A549 (cell line): ENCODE measurements at regions not wholly inside any gene's neighbourhood (a gene's known extent, or its start where the extent isn't known, plus 50 kb on each side); places are given as distances from the start of the nearest gene placed in this dataset.
A peak's percentile ranks its signal among the peaks of the same experiment; 100 is the strongest.

Source experiments
- ATAC-seq, 2 experiments: fragments of 200-7000 bp in 1 of 2; fragments of >200 bp in 1 of 2; cut with Nextera tagmentation in 1 of 2; cut with Tn5 transposase in 1 of 2; 3 replicates each; pipeline versions ENCODE4 v1.8.0 to v1.9.1; 2018 to 2020; ENCODE audit warnings: mild to moderate bottlenecking in 1 of 2, moderate library complexity in 1 of 2
- CTCF ChIA-PET: fragments of 300-600 bp; sonication (Branson Sonifier 250); formaldehyde crosslinking; extraction: SDS; loops from one replicate; lab custom pipeline; 2021; ENCODE audit warnings: antibody characterized with exemption, inconsistent platforms; lab: Yijun Ruan, JAX
- POLR2A ChIA-PET: fragments of 350-600 bp; formaldehyde crosslinking; extraction: SDS; loops from one replicate; lab custom pipeline; 2021; ENCODE audit warnings: antibody characterized with exemption, inconsistent platforms; lab: Yijun Ruan, JAX
- DNase-seq, 2 experiments: peaks; one replicate each; pipeline versions ENCODE4 v3.0.0 to v3.0.0-alpha.2; 2011 to 2016; ENCODE audit warnings: low read depth in 1 of 2, low spot score in 1 of 2
- FAIRE-seq: peaks from 2 replicates; lab custom pipeline; 2011; peaks lifted over from hg19 to GRCh38; lab: Jason Lieb, UNC
- H3K27ac ChIP-seq, 2 experiments: fragments of >200 bp; sonication (Bioruptor Twin); formaldehyde crosslinking; 3 replicates each; pipeline ENCODE4 v1.5.1; 2016 to 2017
- H3K4me1 ChIP-seq: fragments of >200 bp; sonication (Bioruptor Twin); formaldehyde crosslinking; 3 replicates; pipeline ENCODE4 v1.6.1; 2016
- H3K4me2 ChIP-seq: fragments of >200 bp; sonication (Bioruptor Twin); formaldehyde crosslinking; 3 replicates; pipeline ENCODE4 v1.6.1; 2016
- H3K4me3 ChIP-seq: fragments of >200 bp; sonication (Bioruptor Twin); formaldehyde crosslinking; 3 replicates; pipeline ENCODE4 v1.5.1; 2016
- H3K9me3 ChIP-seq: fragments of >200 bp; sonication (Bioruptor Twin); formaldehyde crosslinking; 3 replicates; pipeline ENCODE4 v1.6.1; 2016
- BCL3 ChIP-seq: fragments of >200 bp; sonication (Bioruptor Twin); formaldehyde crosslinking; IDR thresholded peaks from 3 replicates; pipeline ENCODE4 v1.6.1; 2016
- CBX8 ChIP-seq: fragments of 200-600 bp; sonication (generic); IDR thresholded peaks from 2 replicates; pipeline ENCODE4 v1.6.1; 2016
- CEBPB ChIP-seq, 2 experiments: fragments of >200 bp in 1 of 2; sonication (Bioruptor Twin) in 1 of 2; formaldehyde crosslinking in 1 of 2; IDR thresholded peaks; 2 replicates each; pipeline ENCODE4 v1.6.1; 2012 to 2016
- CHD2 ChIP-seq: fragments of 150-350 bp; IDR thresholded peaks from 2 replicates; pipeline ENCODE4 v1.6.1; 2014; ENCODE audit warnings: low read length; ENCODE audit not compliant: partially characterized antibody
- ESRRA ChIP-seq: fragments of 150-350 bp; IDR thresholded peaks from 2 replicates; pipeline ENCODE4 v1.6.1; 2014; ENCODE audit warnings: mild to moderate bottlenecking, low read length, borderline replicate concordance
- FOXS1 ChIP-seq: fragments of 250-450 bp; sonication (Bioruptor Pico); IDR thresholded peaks from 2 replicates; pipeline ENCODE4 v1.5.0; 2020; ENCODE audit warnings: mild to moderate bottlenecking, moderate library complexity
- HEYL ChIP-seq: fragments of 250-450 bp; sonication (Bioruptor Pico); IDR thresholded peaks from 2 replicates; pipeline ENCODE4 v1.8.0; 2021; ENCODE audit warnings: mild to moderate bottlenecking, moderate library complexity
- HOXB13 ChIP-seq: fragments of 250-450 bp; sonication (Bioruptor Pico); IDR thresholded peaks from 2 replicates; pipeline ENCODE4 v1.5.0; 2020; ENCODE audit warnings: low read depth, mild to moderate bottlenecking, moderate library complexity
- HOXB5 ChIP-seq: fragments of 250-450 bp; sonication (Bioruptor Pico); IDR thresholded peaks from 2 replicates; pipeline ENCODE4 v1.5.0; 2020; ENCODE audit warnings: mild to moderate bottlenecking, moderate library complexity
- MAFK ChIP-seq: fragments of 450-650 bp; IDR thresholded peaks from 2 replicates; pipeline ENCODE4 v1.6.1; 2014; ENCODE audit not compliant: partially characterized antibody
- MAZ ChIP-seq: fragments of 150-350 bp; IDR thresholded peaks from 2 replicates; pipeline ENCODE4 v1.6.1; 2014; ENCODE audit warnings: antibody characterized with exemption, low read depth, low read length, borderline replicate concordance
- MYC ChIP-seq: IDR thresholded peaks from 2 replicates; pipeline ENCODE4 v1.6.1; 2012; ENCODE audit warnings: mild to moderate bottlenecking, inconsistent platforms, low read length, improper control_type of control experiment, borderline replicate concordance
- RCOR1 ChIP-seq: fragments of 150-350 bp; IDR thresholded peaks from 2 replicates; pipeline ENCODE4 v1.6.1; 2014; ENCODE audit warnings: antibody characterized with exemption, low read length, low read depth
- RNF2 ChIP-seq: fragments of 200-600 bp; sonication (generic); IDR thresholded peaks from 2 replicates; pipeline ENCODE4 v1.6.1; 2016; ENCODE audit warnings: low read depth, mild to moderate bottlenecking, antibody characterized with exemption, moderate library complexity, borderline replicate concordance
- TP53 ChIP-seq: fragments of 250-450 bp; sonication (Bioruptor Pico); IDR thresholded peaks from 2 replicates; pipeline ENCODE4 v1.5.0; 2021; ENCODE audit warnings: mild to moderate bottlenecking, moderate library complexity
- USF2 ChIP-seq: fragments of 450-650 bp; IDR thresholded peaks from 2 replicates; pipeline ENCODE4 v1.6.1; 2014; ENCODE audit warnings: antibody characterized with exemption
- ZNF302 ChIP-seq: fragments of 250-450 bp; sonication (Bioruptor Pico); IDR thresholded peaks from 2 replicates; pipeline ENCODE4 v1.9.0; 2021; ENCODE audit warnings: inconsistent platforms, mild to moderate bottlenecking, moderate library complexity
- WGBS: methylation state at CpG from one replicate; pipeline ENCODE4 v1.1.6; 2017; ENCODE audit errors: missing lambda C conversion rate; 5-methylcytosine and 5-hydroxymethylcytosine counted together
- TF ChIP-seq, protein P1 (sequence below): fragments of >200 bp; sonication (Bioruptor Twin); formaldehyde crosslinking; IDR thresholded peaks from 3 replicates; pipeline ENCODE4 v1.5.1; 2016

- TF ChIP-seq HEYL = no peak
- TF ChIP-seq TP53 = no peak
- TF ChIP-seq HOXB13 (CRISPR knock-in tag) = no peak
- no peak for TF ChIP-seq FOXS1 (CRISPR knock-in tag)
- TF ChIP-seq ESRRA = no peak
These were observed 444.2 kb downstream of the LRATD1 start (continued) for GRCh38 chr2:15076668-15077067.

DNA sequence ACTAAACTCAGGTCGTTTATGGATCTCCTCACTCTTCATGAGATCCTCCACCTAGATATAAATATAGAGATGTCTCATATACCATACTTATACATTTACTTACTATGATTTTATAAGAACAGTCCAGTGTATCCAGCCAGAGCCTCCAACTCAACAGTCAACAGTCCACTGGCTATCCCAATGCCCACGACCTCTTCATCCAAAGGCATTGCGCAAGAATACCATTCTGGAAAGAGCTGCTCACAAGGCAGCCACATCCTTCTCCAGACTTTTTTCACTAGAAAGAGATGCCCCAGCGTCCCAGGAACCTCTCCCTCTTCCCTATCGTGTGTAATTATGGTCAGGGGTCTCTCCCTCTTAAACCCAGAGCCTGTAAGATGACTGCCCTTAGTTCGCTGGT, 448.8 kb downstream of the LRATD1 start:
- Histone ChIP-seq H3K4me1 (no peaks in the 10 kb centered on the region), H3K4me3 (no peak overlapping the region), H3K4me2 (no peak overlapping the region), H3K27ac (no peak overlapping the region), H3K9me3 (peaks cover 3% of the 10 kb centered on the region; the same call in 2 of the 3 replicates)
- 10% methylated on average over 6 of the region's 6 CpGs for WGBS
- DNase-seq (no peak), ATAC-seq (no peak), FAIRE-seq (no peak)
- POLR2A ChIA-PET = no interaction called here
- CTCF ChIA-PET = no interaction called here
- TF ChIP-seq ZNF302 (CRISPR knock-in tag) (no peak), CEBPB (IDR thresholded peaks at IDR 0.05) (peak; percentile 38 to 69; a peak in 3 of 4 replicates)

GRCh38 chr2:15082105-15083058, 449.9 kb downstream of the LRATD1 start:
- ChIA-PET CTCF (no interaction called here), POLR2A (no interaction called here)
- H3K4me1 ChIP-seq = no peaks in the 10 kb centered on the region
- H3K4me3 ChIP-seq = no peak overlapping the region
- WGBS = 1% methylated on average over 5 of the region's 5 CpGs
- DNase-seq (no peak), ATAC-seq (no peak), FAIRE-seq (no peak)
- no peaks in the 10 kb centered on the region; the same call in 2 of the 3 replicates for H3K9me3 ChIP-seq
- no peak overlapping the region for H3K4me2 ChIP-seq
- TF ChIP-seq USF2 (peak; percentile 38), FOXS1 (CRISPR knock-in tag) (no peak)
- TF ChIP-seq, all 56 proteins: peak for 1
- H3K27ac ChIP-seq = no peak overlapping the region

GRCh38 chr2:15084826-15085489, 452.4 kb downstream of the LRATD1 start:
- no peaks in the 10 kb centered on the region for H3K4me1 ChIP-seq
- ChIA-PET CTCF (no interaction called here), POLR2A (no interaction called here)
- H3K4me3 ChIP-seq = no peak overlapping the region
- no peak overlapping the region for H3K4me2 ChIP-seq
- FAIRE-seq = no peak
- TF ChIP-seq, protein P1, sequence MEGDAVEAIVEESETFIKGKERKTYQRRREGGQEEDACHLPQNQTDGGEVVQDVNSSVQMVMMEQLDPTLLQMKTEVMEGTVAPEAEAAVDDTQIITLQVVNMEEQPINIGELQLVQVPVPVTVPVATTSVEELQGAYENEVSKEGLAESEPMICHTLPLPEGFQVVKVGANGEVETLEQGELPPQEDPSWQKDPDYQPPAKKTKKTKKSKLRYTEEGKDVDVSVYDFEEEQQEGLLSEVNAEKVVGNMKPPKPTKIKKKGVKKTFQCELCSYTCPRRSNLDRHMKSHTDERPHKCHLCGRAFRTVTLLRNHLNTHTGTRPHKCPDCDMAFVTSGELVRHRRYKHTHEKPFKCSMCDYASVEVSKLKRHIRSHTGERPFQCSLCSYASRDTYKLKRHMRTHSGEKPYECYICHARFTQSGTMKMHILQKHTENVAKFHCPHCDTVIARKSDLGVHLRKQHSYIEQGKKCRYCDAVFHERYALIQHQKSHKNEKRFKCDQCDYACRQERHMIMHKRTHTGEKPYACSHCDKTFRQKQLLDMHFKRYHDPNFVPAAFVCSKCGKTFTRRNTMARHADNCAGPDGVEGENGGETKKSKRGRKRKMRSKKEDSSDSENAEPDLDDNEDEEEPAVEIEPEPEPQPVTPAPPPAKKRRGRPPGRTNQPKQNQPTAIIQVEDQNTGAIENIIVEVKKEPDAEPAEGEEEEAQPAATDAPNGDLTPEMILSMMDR = no peak
- TF ChIP-seq RNF2 = no peak
- no peak for TF ChIP-seq HOXB13 (CRISPR knock-in tag)
- TF ChIP-seq RCOR1 = no peak
- TF ChIP-seq HOXB5 (CRISPR knock-in tag) = no peak
- no peak for TF ChIP-seq MYC
- no peak for TF ChIP-seq MAFK
- TF ChIP-seq TP53 = no peak
- no peak for TF ChIP-seq MAZ
- TF ChIP-seq CHD2 = no peak
- TF ChIP-seq CBX8 = no peak
- no peak for TF ChIP-seq BCL3
- TF ChIP-seq, all 56 proteins: peak for 0
- 57% methylated on average over 26 of the region's 33 CpGs for WGBS
- ATAC-seq (no peak), DNase-seq (no peak)
- Histone ChIP-seq H3K9me3 (no peaks in the 10 kb centered on the region), H3K27ac (no peak overlapping the region)
